HG03575 (cell line): ENCODE measurements at regions not wholly inside any gene's neighbourhood (a gene's known extent, or its start where the extent isn't known, plus 50 kb on each side); places are given as distances from the start of the nearest gene placed in this dataset.
"Not testable (repeated sequence)": the region's sequence is repeated elsewhere in the genome, so short reads cannot be mapped to it uniquely, and the experiment has no call there.

ENCODE experiments used
- ATAC-seq: cut with Tn5 transposase; IDR thresholded peaks from one replicate; pipeline ENCODE4 v1.9.1; 2021; ENCODE audit not compliant: unreplicated experiment, insufficient number of reproducible peaks, low FRiP score; ENCODE audit errors: extremely low read depth

DNA sequence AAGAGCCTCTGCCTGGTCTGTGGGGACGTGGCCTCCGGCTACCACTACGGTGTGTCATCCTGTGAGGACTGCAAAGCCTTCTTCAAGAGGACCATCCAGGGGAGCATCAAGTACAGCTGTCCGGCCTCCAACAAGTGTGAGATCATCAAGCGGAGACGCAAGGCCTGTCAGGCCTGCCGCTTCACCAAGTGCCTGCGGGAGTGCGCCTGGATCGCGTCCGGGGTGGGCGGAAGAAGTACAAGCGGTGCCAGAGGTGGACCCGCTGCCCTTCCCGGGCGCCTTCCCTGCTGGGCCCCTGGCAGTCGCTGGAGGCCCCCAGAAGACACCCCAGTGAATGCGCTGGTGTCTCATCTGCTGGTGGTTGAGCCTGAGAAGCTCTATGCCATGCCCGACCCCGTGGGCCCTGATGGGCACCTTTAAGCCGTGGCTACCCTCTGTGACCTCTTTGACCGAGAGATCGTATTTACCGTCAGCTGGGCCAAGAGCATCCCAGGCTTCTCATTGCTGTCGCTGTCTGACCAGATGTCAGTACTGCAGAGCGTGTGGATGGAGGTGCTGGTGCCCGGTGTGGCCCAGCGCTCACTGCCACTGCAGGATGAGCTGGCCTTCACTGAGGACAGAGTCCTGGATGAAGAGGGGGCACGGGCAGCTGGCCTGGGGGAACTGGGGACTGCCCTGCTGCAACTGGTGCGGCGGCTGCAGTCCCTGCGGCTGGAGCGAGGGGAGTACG is 84.3 kb downstream of the MRPL57 start:
- not testable (repeated sequence) for ATAC-seq

DNA sequence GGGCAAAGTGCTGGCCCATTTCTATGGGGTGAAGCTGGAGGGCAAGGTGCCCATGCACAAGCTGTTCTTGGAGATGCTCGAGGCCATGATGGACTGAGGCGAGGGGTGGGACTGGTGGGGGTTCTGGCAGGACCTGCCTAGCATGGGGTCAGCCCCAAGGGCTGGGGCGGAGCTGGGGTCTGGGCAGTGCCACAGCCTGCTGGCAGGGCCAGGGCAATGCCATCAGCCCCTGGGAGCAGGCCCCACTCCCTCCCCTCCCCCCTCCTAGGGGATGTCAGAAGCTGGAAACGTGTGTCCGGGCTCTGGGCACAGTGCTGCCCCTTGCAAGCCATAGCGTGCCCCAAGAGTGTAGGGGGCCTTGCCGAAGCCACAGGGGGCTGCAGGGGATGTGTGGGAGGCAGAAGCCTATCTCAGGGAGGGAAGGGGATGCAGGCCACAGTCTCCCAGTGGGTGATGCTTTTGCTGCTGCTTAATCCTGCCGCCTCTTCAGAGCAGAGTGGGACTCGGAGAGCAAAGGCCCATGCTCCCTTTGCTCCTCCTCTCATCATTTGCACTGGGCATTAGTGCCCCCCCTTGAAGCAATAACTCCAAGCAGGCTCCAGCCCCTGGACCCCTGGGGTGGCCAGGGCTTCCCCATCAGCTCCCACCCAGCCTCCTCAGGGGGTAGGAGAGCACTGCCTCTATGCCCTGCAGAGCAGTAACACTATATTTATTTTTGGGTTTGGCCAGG is 85.2 kb downstream of the MRPL57 start:
- ATAC-seq = not testable (repeated sequence)

DNA sequence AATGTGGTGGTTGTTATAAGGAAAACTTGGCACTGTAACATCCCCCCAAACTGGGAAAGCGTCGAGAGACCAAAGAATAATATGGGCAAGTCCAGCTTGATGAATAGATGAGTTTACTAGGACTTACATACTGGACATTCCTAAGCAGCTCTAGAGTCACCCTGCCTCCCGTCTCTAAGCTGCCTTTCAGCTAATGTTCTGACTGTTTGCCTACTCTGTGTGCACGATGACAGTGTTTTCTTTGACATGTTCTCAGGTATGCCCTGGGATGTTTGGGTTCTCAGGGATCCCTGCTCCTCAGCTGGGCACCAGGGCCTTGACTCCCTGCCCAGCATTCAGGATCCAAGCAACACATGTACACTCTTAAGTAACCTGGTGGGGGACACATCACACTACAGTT is 87.5 kb downstream of the MRPL57 start:
- ATAC-seq = not testable (repeated sequence)

DNA sequence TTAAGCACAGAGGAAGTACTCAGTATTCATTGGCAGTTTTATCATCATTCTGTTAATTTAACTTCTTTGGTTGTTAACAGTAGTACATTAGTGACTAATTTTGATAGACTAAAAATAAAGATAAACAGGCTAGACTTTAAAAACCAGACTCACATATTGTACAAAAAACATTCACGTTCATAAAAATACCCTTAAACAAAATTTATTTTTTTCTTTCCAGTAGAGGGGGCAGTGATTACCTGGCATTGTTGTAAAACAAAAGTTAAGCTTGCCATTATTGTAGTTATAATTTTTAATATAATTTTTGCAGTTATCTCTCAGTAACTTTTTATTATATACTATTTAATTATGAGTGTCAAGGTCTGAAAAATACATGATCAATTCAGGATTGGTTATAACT is 92.0 kb downstream of the MRPL57 start:
- ATAC-seq = not testable (repeated sequence)

DNA sequence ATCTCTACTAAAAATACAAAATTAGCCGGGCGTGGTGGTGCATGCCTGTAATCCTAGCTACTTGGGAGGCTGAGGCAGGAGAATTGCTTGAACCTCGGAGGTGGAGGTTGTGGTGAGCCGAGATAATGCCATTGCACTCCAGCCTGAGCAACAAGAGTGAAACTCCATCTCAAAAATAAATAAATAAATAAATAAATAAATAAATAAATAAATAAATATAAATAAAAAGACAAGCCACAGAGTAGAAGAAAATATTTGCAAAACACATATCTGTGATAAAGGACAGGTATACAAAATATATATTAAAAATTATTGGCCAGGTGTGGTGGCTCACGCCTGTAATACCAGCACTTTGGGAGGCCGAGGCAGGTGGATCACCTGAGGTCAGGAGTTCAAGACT is 96.0 kb downstream of the MRPL57 start:
- ATAC-seq = not testable (repeated sequence)

- not testable (repeated sequence) for ATAC-seq
Observed at GRCh38 chr13:21274457-21274856, 98.0 kb downstream of the MRPL57 start.

DNA sequence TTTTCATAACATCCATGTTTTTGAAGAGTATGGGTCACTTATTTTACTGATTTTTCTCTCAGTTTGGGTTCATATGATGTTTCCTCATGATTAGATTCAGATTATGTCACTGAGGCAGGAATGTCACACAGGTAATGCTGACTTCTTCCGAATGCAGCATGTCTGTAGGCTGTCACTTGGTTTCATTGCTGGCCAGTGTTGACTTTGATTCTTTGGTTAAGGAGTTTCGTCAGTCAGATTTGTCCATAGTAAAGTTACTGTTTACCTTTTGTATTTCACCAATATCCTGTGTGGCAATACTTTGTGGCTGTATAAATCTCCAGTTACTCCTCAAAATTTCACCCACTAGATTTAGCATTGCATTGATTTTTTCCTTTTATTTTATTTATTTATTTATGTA is 105.6 kb downstream of the MRPL57 start:
- no peak for ATAC-seq

DNA sequence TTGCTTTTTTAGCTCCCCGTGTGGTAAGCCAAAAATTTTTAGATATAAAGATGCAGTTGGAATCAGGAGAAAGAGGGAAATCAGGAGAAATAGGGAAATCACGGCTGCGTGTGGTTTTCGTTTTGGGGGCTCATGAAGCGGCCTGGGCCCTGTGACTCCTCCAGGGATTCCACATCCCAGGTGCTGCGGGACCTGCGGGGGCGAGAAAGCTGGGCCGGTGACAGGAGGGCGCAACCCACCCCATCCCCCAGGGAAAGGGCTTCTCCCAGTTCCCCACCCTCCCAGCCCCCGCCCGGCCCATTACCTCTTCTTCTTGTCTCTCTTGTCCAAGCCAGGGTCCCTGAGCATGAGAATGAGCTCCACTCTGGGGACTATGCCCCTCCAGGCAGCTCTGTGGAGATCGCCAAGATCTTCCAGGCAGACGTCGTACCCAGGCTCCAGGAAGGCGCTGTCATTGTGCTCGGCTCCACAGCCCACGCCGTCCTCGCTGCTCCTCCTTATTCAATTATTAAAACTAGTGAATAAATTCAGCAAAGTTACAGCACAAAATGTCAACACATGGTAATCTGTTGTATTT is 111.0 kb downstream of the MRPL57 start:
- ATAC-seq = no peak

DNA sequence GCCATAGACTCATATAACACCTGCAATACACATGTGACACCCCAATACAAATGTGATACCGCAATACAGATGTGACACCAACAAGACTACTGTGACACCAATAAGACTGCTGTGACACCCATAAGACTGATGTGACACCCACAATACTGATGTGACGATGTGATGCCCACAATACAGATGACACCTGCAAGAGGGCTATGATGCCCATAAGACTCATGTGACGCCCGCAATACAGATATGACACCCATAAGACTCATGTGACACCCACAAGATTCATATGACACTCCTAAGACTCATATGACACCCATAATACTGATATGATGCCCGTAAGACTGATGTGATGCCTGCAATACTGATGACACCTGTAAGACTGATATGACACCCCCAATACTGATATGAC is 113.0 kb downstream of the MRPL57 start:
- ATAC-seq = no peak

DNA sequence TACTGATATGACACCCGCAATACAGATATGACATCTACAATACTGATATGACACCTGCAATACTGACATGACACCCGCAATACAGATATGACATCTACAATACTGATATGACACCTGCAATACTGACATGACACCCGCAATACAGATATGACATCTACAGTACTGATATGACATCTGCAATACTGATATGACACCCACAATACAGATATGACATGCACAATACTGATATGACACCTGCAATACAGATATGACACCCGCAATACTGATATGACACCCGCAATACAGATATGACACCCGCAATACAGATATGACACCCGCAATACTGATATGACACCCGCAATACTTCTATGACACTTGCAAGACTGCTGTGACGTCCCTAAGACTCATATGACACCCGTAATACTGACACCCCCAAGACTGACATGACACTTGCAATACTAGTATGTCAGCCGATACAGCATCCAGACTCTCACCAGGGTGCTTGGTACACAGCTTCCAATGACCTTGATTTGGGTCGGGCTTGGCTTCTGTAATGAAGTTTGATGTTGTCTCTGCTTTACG is 114.1 kb downstream of the MRPL57 start:
- ATAC-seq = not testable (repeated sequence)

DNA sequence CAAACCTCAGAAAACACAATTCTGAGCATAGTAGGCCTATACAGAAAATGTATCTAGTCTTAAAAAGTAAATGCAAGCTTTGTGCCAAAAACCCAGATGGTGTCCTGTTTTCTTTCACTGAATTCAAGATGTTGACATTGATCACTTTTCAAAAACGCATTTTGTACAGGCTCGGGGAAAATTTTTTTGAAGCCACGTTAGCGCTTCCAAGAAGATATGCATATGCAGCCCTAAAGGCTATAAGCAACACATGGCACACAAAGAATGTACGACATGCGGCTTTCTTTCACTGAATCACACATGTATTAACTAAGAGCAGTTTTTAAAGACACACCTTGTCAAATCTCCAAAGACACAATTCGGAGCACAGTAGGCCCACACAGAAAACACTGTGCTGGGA is 115.4 kb downstream of the MRPL57 start:
- no peak for ATAC-seq

DNA sequence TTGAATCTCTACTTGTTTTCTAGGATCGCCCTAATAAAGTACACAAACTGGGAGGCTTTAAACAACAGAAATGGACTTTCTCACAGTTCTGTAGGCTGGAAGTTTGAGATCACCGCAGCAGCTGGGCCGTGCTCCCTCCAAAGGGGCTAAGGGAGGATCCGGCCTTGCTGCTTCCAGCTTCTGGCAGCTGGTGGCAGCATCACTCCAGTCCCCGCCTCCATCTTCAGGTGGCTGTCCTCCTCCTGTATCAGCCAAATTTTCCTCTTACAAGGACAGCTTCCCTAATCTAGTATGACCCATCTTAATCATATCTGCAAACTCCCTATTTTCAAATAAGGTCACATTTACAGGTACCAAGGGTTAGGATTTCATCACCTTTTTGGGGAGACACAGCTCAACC is 120.5 kb downstream of the MRPL57 start:
- not testable (repeated sequence) for ATAC-seq

GRCh38 chr13:21297447-21297846 is 121.0 kb downstream of the MRPL57 start:
- no peak for ATAC-seq

GRCh38 chr13:21297914-21298831 is 121.7 kb downstream of the MRPL57 start:
- ATAC-seq = peak; percentile 59

DNA sequence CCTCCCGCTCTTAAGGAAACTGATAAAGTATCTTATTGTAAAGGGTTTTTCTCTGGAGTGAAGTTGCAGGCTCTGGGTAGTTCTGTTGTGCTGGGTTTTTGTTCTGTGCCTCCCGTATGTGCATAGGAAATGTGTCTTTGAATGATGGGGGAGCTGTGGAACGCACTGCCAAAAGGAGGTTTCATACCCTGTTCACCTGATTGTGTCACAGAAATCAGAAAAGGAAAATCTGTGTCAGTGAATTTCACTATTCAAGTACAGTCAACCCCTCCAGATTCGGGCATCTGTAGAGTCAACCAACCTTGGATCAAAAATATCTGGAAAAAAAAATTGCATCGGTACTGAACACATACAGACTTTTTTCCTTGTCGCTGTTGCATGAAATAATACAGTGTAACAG is 127.8 kb downstream of the MRPL57 start:
- no peak for ATAC-seq

- not testable (repeated sequence) for ATAC-seq
Observed at GRCh38 chr13:21306300-21307073, 130.0 kb downstream of the MRPL57 start.

GRCh38 chr13:21307158-21307557 is 130.7 kb downstream of the MRPL57 start:
- not testable (repeated sequence) for ATAC-seq

DNA sequence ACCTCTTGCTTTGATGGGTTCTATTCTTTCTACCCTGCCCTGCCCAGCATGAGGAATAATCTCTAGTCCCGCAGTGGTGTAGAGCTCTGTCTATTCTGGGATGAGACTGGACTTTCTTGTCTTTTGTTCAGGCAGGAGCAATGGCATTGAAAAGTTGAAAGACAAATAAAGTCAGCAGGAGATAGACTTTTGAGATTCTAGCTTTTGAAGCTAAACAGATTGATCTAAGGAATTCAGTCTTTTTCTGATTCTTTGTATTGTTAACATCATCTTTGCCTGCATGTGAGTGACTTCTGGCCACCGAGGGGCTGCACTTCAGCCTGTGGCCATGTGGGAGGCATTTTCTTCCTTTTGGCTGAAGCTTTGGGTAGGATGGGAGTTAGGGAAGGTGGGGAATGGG is 132.4 kb downstream of the MRPL57 start:
- no peak for ATAC-seq
